ENCODE measurements at regions not wholly inside any gene's neighbourhood (a gene's known extent, or its start where the extent isn't known, plus 50 kb on each side); places are given as distances from the start of the nearest gene placed in this dataset.

DNA sequence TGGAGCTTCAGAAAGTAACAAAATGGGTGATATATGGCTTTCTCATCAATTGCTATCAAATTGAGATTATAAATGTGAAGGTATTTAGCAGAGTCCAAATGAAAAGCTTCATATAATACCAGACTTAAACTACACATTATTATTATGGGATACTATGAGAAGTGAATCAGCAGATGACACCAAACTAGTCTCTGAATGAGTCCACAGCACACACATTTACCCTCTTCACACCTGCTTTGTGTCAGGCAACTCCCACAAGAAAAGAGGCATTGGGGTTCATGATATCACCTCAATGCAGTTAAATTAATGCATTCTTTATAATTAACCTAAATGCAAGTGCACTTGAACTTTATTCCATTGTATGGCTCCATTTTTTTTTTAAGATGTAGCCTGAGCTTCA, 330.5 kb downstream of the BCL11B start:
- TF ChIP-seq, protein P1, sequence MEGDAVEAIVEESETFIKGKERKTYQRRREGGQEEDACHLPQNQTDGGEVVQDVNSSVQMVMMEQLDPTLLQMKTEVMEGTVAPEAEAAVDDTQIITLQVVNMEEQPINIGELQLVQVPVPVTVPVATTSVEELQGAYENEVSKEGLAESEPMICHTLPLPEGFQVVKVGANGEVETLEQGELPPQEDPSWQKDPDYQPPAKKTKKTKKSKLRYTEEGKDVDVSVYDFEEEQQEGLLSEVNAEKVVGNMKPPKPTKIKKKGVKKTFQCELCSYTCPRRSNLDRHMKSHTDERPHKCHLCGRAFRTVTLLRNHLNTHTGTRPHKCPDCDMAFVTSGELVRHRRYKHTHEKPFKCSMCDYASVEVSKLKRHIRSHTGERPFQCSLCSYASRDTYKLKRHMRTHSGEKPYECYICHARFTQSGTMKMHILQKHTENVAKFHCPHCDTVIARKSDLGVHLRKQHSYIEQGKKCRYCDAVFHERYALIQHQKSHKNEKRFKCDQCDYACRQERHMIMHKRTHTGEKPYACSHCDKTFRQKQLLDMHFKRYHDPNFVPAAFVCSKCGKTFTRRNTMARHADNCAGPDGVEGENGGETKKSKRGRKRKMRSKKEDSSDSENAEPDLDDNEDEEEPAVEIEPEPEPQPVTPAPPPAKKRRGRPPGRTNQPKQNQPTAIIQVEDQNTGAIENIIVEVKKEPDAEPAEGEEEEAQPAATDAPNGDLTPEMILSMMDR (conservative IDR thresholded peaks at IDR 0.05; ENCODE audit: low read depth, low read length): no peak
- no peak for TF ChIP-seq POLR2A (IDR thresholded peaks at IDR 0.05; ENCODE audit: low read depth, low read length)
- no peak for TF ChIP-seq NFE2L2 (IDR thresholded peaks at IDR 0.05; ENCODE audit: low read depth, low read length)
- TF ChIP-seq, protein P2, sequence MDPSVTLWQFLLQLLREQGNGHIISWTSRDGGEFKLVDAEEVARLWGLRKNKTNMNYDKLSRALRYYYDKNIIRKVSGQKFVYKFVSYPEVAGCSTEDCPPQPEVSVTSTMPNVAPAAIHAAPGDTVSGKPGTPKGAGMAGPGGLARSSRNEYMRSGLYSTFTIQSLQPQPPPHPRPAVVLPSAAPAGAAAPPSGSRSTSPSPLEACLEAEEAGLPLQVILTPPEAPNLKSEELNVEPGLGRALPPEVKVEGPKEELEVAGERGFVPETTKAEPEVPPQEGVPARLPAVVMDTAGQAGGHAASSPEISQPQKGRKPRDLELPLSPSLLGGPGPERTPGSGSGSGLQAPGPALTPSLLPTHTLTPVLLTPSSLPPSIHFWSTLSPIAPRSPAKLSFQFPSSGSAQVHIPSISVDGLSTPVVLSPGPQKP (IDR thresholded peaks at IDR 0.05; ENCODE audit: borderline replicate concordance, low read depth, low read length): no peak
- no peak for TF ChIP-seq FOS (IDR thresholded peaks at IDR 0.05; ENCODE audit: low read depth, low read length)
- no peak for TF ChIP-seq BHLHE40 (IDR thresholded peaks at IDR 0.05; ENCODE audit: low read depth, low read length)
- no peak for TF ChIP-seq CEBPB (IDR thresholded peaks at IDR 0.05; ENCODE audit: low read depth, low read length)
- TF ChIP-seq SMC3 (IDR thresholded peaks at IDR 0.05; ENCODE audit: low read depth, low read length): no peak
- no peak for TF ChIP-seq RFX5 (IDR thresholded peaks at IDR 0.05; ENCODE audit: low read depth, low read length)
- no peak for TF ChIP-seq MXI1 (IDR thresholded peaks at IDR 0.05; ENCODE audit: borderline replicate concordance, low read depth, low read length)

Measured in IMR-90 (cell line).